WTC11 (cell line): ENCODE measurements at regions not wholly inside any gene's neighbourhood (a gene's known extent, or its start where the extent isn't known, plus 50 kb on each side); places are given as distances from the start of the nearest gene placed in this dataset.

Experiments used
- ATAC-seq: fragments of 200-7000 bp; cut with Tn5 transposase; 2 replicates; pipeline ENCODE4 v1.10.0; 2021; ENCODE audit warnings: mild to moderate bottlenecking, moderate library complexity
- CTCF ChIA-PET: fragments of 300-600 bp; sonication (Branson Sonifier 250); formaldehyde crosslinking; loops from one replicate; lab custom pipeline; 2021; ENCODE audit warnings: antibody characterized with exemption; lab: Charles Lee
- POLR2A ChIA-PET: fragments of 350-600 bp; sonication (Branson Sonifier 250); formaldehyde crosslinking; loops from one replicate; lab custom pipeline; 2021; ENCODE audit warnings: antibody characterized with exemption; lab: Charles Lee
- DNase-seq: peaks from one replicate; pipeline ENCODE4 v3.0.0; 2021; ENCODE audit warnings: low spot score
- H3K27ac Mint-ChIP-seq: 2 replicates; pipeline ENCODE4 v1.8.0; 2021; ENCODE audit warnings: mixed read lengths
- H3K27me3 Mint-ChIP-seq: 2 replicates; pipeline ENCODE4 v1.8.0; 2021; ENCODE audit warnings: low read depth, mild to moderate bottlenecking, moderate library complexity, mixed read lengths
- H3K36me3 Mint-ChIP-seq: 2 replicates; pipeline ENCODE4 v1.8.0; 2021; ENCODE audit warnings: mixed read lengths
- H3K4me1 Mint-ChIP-seq: 2 replicates; pipeline ENCODE4 v1.8.0; 2022; ENCODE audit warnings: mixed read lengths
- H3K4me3 Mint-ChIP-seq: 2 replicates; pipeline ENCODE4 v1.8.0; 2021; ENCODE audit warnings: mild to moderate bottlenecking, moderate library complexity, mixed read lengths
- H3K9me3 Mint-ChIP-seq: 2 replicates; pipeline ENCODE4 v1.8.0; 2021; ENCODE audit warnings: mixed read lengths
- AFF4 ChIP-seq: sonication (generic); formaldehyde crosslinking; IDR thresholded peaks from 2 replicates; pipeline ENCODE4 v1.8.1; 2023; ENCODE audit warnings: mild to moderate bottlenecking, missing genetic modification reagents, borderline replicate concordance
- ERG ChIP-seq: fragments of 250-450 bp; sonication (Bioruptor Pico); IDR thresholded peaks from 2 replicates; pipeline ENCODE4 v1.8.0; 2021; ENCODE audit warnings: mild to moderate bottlenecking
- FOXP1 ChIP-seq: sonication (generic); formaldehyde crosslinking; IDR thresholded peaks from 2 replicates; pipeline ENCODE4 v1.8.0; 2022; ENCODE audit warnings: missing genetic modification reagents, mild to moderate bottlenecking, moderate library complexity, borderline replicate concordance
- GABPB1 ChIP-seq: sonication (generic); formaldehyde crosslinking; IDR thresholded peaks from 2 replicates; pipeline ENCODE4 v1.8.1; 2023; ENCODE audit warnings: mild to moderate bottlenecking, missing genetic modification reagents
- GRHL2 ChIP-seq: fragments of 250-450 bp; sonication (Bioruptor Pico); IDR thresholded peaks from 2 replicates; pipeline ENCODE4 v1.8.0; 2022; ENCODE audit warnings: mild to moderate bottlenecking, moderate library complexity; ENCODE audit not compliant: insufficient replicate concordance, severe bottlenecking
- GTF2I ChIP-seq: fragments of 250-450 bp; sonication (Bioruptor Pico); conservative IDR thresholded peaks from 2 replicates; pipeline ENCODE4 v1.4.0; 2021; ENCODE audit warnings: mild to moderate bottlenecking
- IRF1 ChIP-seq: sonication (generic); formaldehyde crosslinking; IDR thresholded peaks from 2 replicates; pipeline ENCODE4 v1.8.0; 2023; ENCODE audit warnings: missing genetic modification reagents
- MXD4 ChIP-seq: fragments of 250-450 bp; sonication (Bioruptor Pico); IDR thresholded peaks from 2 replicates; pipeline ENCODE4 v1.8.0; 2021; ENCODE audit warnings: mild to moderate bottlenecking, moderate library complexity, borderline replicate concordance
- NFATC4 ChIP-seq: fragments of 250-450 bp; sonication (Bioruptor Pico); IDR thresholded peaks from 2 replicates; pipeline ENCODE4 v1.9.0; 2021; ENCODE audit warnings: mild to moderate bottlenecking
- NFE2L1 ChIP-seq: sonication (generic); formaldehyde crosslinking; IDR thresholded peaks from 2 replicates; pipeline ENCODE4 v1.8.1; 2023; ENCODE audit warnings: missing genetic modification reagents
- OVOL2 ChIP-seq: fragments of 250-450 bp; sonication (Bioruptor Pico); IDR thresholded peaks from 2 replicates; pipeline ENCODE4 v1.9.0; 2021; ENCODE audit warnings: mild to moderate bottlenecking, borderline replicate concordance
- PRRX2 ChIP-seq: fragments of 250-450 bp; sonication (Bioruptor Pico); IDR thresholded peaks from 2 replicates; pipeline ENCODE4 v1.8.0; 2021; ENCODE audit warnings: mild to moderate bottlenecking
- SMAD4 ChIP-seq: sonication (generic); formaldehyde crosslinking; IDR thresholded peaks from 2 replicates; pipeline ENCODE4 v1.8.0; 2022; ENCODE audit warnings: mild to moderate bottlenecking, missing genetic modification reagents
- USF2 ChIP-seq: sonication (generic); formaldehyde crosslinking; IDR thresholded peaks from 2 replicates; pipeline ENCODE4 v1.8.1; 2023; ENCODE audit warnings: mild to moderate bottlenecking, missing genetic modification reagents, moderate library complexity
- ZBTB43 ChIP-seq: sonication (generic); formaldehyde crosslinking; IDR thresholded peaks from 2 replicates; pipeline ENCODE4 v1.8.1; 2023; ENCODE audit warnings: mild to moderate bottlenecking, missing genetic modification reagents
- ZMAT4 ChIP-seq: fragments of 250-450 bp; sonication (Bioruptor Pico); IDR thresholded peaks from 2 replicates; pipeline ENCODE4 v1.9.0; 2021; ENCODE audit warnings: mild to moderate bottlenecking
- ZNF317 ChIP-seq: sonication (generic); formaldehyde crosslinking; IDR thresholded peaks from 2 replicates; pipeline ENCODE4 v1.8.1; 2023; ENCODE audit warnings: low read depth, mild to moderate bottlenecking, moderate library complexity, missing genetic modification reagents, borderline replicate concordance

- CTCF ChIA-PET, result no interaction called here
- Mint-ChIP-seq H3K27me3 (no peaks in the 10 kb centered on the region), H3K4me3 (no peak overlapping the region), H3K36me3 (no peaks in the 10 kb centered on the region)
- ATAC-seq, result no peak
- TF ChIP-seq ZNF317 (CRISPR knock-in tag), result no peak
- TF ChIP-seq, all 79 proteins: peak for 0
- H3K27ac Mint-ChIP-seq, result no peak overlapping the region
- no peaks in the 10 kb centered on the region for H3K9me3 Mint-ChIP-seq
- POLR2A ChIA-PET, result no interaction called here
- no peaks in the 10 kb centered on the region for H3K4me1 Mint-ChIP-seq
- DNase-seq, result no peak
Observed at GRCh38 chr4:137394018-137394417, 138.3 kb downstream of the PCDH18 start.

GRCh38 chr4:137393044-137393443 lies 139.2 kb downstream of the PCDH18 start:
- no peak for DNase-seq
- H3K27ac Mint-ChIP-seq, result no peak overlapping the region

More at GRCh38 chr4:137393044-137393443, 139.2 kb downstream of the PCDH18 start:
- Mint-ChIP-seq H3K36me3 (no peaks in the 10 kb centered on the region), H3K9me3 (no peaks in the 10 kb centered on the region), H3K4me1 (no peaks in the 10 kb centered on the region), H3K27me3 (no peaks in the 10 kb centered on the region), H3K4me3 (no peak overlapping the region)
- TF ChIP-seq NFE2L1 (CRISPR knock-in tag) (no peak), ZBTB43 (CRISPR knock-in tag) (no peak), GTF2I (CRISPR knock-in tag) (no peak), IRF1 (CRISPR knock-in tag) (no peak), USF2 (CRISPR knock-in tag) (no peak), GRHL2 (CRISPR knock-in tag) (no peak), FOXP1 (CRISPR knock-in tag) (no peak), MXD4 (no peak), PRRX2 (CRISPR knock-in tag) (no peak), GABPB1 (CRISPR knock-in tag) (no peak), AFF4 (CRISPR knock-in tag) (no peak), NFATC4 (no peak), ERG (CRISPR knock-in tag) (no peak), ZMAT4 (CRISPR knock-in tag) (no peak), OVOL2 (no peak), SMAD4 (no peak)
- no peak for ATAC-seq
- POLR2A ChIA-PET, result no interaction called here
- CTCF ChIA-PET, result no interaction called here
